Stimulated activated CD8-positive, alpha-beta memory T cell treated with anti-CD3 and anti-CD28 coated beads, Interleukin-4, amount 100 ng/mL, for 24 hours (primary cell): ENCODE measurements at regions not wholly inside any gene's neighbourhood (a gene's known extent, or its start where the extent isn't known, plus 50 kb on each side); places are given as distances from the start of the nearest gene placed in this dataset.
"Not testable (repeated sequence)": the region's sequence is repeated elsewhere in the genome, so short reads cannot be mapped to it uniquely, and the experiment has no call there.

ENCODE experiments used
- DNase-seq: peaks from one replicate; pipeline ENCODE4 v3.0.0-alpha.2; 2020; ENCODE audit warnings: low read depth

GRCh38 chr1:228668553-228669241, 66.6 kb upstream of the RHOU start:
- DNase-seq = no peak

- DNase-seq = no peak
Measured at GRCh38 chr1:228669242-228669585, 66.1 kb upstream of the RHOU start.

GRCh38 chr1:228681076-228681565, 54.2 kb upstream of the RHOU start:
- DNase-seq = not testable (repeated sequence)

GRCh38 chr1:228683428-228683827, 51.9 kb upstream of the RHOU start:
- no peak for DNase-seq

- DNase-seq = no peak
Measured at GRCh38 chr1:228684607-228685006, 50.7 kb upstream of the RHOU start.

- no peak for DNase-seq
Measured at GRCh38 chr1:228685081-228685660, 50.1 kb upstream of the RHOU start.
